NK-92 (cell line): ENCODE measurements at regions not wholly inside any gene's neighbourhood (a gene's known extent, or its start where the extent isn't known, plus 50 kb on each side); places are given as distances from the start of the nearest gene placed in this dataset.

Experiments
- DNase-seq: peaks from one replicate; lab custom pipeline; 2025; ENCODE audit not compliant: unreplicated experiment; lab: John Stamatoyannopoulos, UW

DNA sequence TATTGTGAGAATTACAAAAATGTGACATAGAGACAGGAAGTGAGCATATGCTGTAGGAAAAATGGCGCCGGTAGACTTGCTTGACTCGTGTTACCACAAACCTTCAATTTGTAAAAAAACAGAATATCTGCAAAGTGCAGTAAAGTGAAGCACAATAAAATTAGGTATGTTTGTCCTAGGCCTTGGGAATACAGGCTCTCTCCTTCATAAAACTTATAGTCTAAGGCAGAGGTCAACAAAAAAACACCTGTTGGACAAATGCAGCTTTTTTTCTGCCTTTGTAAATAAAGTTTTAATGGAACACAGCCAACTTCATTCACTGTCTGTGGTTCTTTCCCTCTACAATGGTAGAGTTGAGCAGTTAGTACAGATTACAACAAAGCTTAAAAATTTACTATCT is 216.8 kb upstream of the SATB1 start:
- DNase-seq: no peak

DNA sequence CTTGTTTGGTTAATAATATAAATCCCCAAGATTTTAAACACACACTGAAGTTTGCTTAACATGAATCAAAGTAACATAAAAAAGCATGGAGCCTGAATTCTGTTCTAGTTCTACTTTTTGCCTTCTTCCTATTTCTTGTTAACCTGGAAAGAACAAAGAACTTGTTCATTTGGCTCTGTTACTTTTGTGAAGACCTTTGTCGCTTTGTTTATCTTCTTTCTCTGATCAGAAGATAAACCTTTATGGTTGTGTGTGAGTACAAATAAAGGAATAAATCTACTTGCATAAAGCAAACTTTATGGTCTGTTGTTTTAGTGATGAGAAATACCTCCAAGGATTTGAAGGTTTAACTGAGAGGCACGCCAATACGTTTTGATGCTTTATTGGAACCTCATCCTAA is 210.1 kb upstream of the SATB1 start:
- no peak for DNase-seq

DNA sequence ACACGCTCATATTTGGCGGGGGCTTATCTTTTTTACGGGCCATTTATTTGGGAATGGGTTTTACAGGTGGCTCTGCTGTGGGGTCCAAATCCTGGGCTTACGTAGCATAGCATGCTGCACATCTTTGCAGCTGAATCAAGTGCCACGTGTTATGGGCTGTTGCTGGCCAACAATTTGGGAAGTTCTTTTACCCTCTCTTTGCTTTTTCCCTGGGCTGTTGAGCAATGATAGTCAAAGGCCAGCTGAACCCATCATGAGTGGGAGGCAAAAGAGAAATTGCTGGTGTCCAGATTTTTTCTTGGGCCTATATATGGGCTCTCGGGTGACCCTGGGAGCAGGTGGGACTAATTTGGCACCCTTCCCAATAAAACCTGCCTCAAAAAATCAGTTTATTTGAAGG is 209.3 kb upstream of the SATB1 start:
- no peak for DNase-seq

DNA sequence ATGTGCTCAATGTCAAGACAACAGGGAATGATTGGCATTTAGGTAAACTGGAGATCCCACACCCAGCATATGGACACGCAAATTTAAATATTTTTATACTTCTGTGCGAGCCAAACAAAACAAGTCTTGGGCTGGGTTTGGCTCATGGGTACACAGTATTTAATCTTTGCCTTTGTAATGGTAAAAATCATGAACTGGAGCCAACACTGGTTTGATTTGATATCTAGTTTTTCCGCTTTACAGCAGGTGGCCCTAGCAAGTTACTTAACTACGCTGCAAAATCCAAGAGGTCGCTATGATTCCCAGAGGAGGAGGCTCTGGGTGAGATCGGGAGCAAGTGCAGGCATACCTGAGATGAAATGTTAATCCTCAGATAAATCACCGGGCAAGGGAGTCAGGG is 207.9 kb upstream of the SATB1 start:
- no peak for DNase-seq

DNA sequence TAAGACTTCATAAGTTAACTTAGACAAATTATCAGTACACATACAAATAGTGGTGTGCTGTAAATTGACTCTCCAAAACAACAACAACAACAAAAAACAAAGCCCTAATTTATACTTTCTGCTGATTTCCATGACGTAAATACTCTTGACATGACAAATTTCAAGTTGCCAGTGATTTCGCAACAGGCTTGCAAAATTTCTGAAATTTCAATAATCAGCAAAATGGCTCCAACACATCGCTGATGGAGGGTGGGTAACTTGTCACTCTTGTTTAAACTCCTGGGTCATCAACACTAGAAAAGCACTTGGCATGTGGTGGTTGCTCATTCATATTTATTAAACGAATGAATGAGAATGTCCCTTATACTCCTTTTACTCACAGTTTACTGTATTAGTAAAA is 205.2 kb upstream of the SATB1 start:
- DNase-seq: no peak

DNA sequence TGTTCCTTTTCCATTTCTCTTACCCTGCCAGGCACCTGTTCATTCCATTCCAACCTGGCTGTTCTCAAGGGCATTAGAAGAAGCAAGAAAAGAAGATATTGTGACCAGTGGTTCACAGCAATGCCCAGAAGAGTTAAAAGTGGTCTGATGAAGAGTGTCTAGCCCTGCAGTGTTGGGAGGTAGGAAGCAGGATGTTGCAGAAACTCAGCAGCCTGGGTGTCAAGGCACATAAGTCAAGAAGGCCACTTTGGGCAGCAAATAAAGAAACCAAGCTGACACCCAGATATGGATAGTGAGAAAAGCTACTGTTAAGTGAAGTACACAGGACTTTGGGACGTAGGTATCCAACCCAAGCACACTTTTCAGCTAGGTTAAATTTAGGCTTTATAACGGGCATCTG is 199.9 kb upstream of the SATB1 start:
- DNase-seq: no peak

DNA sequence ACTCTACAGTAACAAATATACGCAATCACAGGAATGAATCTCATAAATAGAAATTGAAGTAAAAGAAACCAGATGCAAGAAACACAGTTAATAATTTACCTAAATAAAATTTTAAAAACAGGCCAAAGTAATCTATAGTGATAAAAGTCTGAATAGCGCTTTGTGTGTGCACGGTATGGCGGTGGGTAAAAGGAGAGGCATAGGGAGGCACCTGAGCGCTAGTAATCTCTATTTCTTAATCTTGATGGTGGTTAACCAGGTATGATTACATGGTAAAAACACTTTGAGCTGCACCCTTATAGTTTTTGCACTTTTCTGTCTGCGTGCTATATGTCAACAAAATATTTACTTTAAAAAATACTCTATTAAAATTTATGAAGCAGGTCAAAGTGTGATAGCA is 198.1 kb upstream of the SATB1 start:
- DNase-seq: no peak

DNA sequence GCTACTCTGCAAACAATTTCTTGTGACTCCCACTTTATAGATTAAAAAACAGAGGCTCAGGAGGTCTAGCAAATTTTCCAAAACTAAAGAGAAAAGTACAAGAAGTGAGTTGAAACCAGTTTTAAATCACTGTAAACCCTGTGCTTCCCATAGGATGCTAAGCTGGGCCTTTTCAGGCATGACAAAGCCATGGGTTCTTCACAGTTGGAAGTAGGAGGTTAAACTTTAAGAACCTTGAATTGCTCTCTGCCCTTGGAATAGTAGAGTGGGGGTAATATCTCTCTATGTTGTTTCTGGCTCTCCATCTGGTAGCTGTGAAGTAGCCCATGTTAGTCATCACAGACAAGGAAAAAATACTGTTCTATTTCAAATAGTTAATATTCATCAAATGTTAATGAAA is 193.6 kb upstream of the SATB1 start:
- DNase-seq: no peak

DNA sequence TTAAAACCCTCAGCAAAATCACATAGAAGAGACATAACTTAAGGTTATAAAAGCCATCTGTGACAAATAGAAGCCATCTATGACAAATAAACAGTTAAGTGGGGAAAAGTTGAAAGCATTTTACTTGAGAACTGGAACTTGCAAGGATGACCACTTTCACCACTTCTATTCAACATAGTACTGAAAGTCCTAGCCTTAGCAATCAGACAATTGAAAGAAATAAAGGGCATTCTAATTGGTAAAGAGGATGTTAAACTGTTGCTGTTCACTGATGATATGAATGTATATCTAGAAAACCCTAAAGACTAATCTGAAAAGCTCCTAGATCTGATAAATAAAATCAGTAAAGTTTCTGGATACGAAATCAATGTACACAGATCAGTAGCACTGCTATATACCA is 186.9 kb upstream of the SATB1 start:
- no peak for DNase-seq

DNA sequence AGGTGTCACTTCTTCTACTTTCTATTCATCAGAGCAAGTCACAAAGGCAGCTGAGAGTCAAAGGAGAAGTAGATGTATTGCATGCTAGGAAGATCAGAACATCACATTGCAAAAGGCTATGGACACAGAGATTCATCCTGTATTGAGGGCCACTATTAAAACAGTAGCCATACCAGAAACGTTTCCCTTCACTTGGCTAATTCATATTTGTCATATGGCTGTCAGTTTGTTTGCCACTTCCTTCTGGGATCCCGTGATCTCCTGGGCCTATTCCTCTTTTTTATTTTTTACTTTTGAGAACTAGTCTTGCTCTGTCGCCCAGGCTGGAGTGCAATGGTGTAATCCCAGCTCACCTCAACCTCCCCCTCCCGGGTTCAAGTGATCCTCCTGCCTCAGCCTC is 184.0 kb upstream of the SATB1 start:
- DNase-seq: no peak

DNA sequence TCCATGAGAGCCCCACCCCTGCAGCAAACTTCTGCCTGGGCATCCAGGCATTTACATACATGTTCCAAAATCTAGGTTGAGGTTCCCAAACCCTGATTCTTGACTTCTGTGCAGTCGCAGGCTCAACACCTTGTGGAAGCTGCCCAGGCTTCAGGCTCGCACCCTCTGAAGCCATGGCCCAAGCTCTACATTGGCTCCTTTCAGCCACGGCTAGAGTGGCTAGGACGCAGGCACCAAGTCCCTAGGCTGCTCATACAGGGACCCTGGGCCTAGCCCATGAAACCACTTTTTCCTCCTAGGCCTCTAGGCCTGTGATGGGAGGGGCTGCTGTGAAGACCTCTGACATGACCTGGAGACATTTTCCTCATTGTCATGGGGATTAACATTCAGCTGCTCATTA is 172.8 kb upstream of the SATB1 start:
- DNase-seq: no peak

DNA sequence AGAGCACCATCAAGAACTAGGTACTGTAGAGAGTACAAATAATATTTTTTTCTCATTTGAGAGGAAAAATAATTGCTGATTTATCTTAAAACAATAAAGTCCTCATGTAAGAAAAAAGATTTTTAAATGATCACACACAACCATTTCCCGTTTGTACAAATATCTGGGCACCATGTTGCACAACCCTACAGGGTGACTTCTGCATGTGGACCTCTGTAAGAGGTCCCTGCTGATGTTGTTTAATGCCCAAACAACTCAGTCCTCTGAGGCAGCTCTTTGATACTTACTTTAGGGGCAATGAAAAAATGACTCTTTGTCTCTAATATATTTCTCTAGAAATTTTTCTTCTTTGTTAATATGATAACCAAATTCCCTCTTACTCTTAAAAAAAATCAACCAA is 168.1 kb upstream of the SATB1 start:
- no peak for DNase-seq

DNA sequence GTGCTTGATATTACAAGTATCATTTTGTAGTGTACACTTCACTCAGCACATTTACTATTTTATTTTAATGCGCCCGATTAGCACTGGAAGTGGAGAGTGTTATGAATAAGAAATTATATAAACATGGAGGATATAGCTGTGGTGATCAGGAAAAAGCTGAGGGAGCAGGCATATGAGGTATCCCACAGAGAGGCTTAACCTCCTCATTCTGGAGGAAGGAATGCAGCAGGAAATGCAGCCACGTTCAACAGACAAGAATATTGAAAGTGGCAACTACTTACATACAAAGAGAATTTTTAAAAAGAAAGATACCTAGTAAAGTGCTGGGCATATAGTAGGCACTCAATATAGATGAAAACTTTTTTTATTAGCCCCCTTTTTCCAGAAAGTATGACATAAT is 166.0 kb upstream of the SATB1 start:
- DNase-seq: no peak

DNA sequence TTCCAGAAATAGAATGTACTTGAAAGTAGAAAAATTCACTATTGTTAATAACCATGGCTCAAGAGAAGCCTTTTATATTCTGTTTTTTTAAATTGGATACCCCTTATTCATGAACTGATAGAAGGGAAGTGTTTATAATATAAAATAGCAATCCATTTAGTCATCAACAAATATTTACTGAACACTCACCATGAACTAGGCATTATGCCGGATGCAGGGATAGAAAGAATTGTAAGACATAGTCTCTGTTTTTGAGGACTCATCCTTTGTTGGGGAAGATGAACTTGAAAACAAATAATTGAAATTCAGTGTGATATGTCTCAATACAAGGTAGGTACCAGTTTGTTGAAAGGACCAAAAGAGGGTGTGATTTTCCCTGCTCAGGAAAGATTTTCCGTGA is 160.9 kb upstream of the SATB1 start:
- no peak for DNase-seq

DNA sequence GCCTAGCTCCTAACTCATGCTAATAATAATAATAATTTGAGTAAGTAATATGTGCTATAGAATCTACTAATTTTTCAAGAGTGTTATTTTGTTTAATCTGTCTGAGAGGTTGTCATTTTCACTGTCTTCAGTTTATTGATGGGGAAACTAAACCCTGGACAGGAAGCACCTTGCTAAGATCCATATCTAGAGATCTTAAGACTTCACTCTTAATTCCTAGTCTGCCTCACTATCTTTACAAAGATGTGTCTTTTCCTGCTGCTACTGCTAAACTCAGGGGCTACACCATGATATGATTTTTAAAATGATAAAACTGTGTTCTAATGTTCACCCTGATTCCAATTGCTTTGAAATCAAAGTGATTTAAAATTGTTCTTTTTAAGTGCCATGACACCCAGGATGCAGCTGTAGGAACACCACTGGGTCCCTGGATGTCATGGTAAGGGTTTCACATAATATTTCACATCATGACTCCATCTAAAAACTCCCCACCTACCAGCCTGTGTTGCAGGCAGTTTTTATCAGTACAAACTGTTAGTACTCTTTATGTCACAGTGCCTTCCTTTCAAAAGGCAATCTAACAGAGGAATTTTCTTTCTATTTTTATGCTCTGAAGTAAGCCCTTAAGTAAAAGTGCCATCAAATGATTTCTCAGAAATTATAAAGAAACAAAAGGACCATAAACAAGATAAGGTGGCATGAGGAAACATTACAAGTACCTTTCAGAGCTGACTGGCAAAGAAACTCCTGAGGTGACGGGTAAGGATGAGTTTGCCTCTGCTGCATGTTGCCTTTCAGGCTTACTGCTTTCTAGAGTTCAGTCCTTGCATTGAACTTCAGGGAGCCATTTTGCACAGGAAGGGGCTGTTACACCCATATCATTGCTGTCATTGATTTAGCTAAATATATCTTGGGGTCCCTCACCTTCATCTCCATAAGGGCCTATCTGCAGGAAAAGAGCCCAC is 160.1 kb upstream of the SATB1 start:
- no peak for DNase-seq

DNA sequence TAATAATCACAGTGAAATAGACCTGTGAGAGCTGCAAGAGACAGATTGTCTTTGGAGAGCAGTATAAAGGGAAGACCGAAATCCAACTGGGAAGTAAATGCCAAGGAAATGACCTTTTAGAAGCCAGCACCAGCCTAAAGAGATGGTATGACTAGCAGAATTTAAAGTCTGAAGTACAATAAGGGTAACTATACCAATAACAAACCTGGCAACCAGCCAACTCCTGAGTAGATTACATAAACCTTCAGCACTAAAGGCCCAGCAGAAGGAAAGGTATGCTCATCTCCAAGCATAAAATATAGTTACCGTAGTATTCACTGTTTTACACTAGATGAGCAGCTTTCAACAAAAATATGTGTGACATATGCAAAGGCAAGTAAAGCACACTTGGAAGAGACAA is 155.1 kb upstream of the SATB1 start:
- DNase-seq: no peak

DNA sequence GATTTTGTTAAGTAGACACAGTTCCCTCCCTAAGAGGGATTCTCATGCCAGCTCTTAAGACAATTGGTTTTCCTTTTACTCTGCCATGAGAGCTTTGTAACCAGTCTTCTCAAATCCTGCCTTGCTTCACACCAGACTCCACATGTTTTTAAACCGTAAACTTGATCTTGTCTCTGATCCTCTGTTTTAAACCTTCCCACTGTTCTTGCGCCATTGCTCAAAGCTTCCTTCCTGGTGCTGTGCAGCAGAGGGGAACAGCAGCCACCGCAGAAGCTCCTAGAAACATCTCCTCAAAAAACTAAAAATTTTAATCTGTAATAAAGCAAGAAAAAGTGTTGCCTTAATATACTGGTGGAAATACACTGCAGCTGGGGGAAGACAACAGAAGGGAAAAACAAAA is 154.5 kb upstream of the SATB1 start:
- no peak for DNase-seq

DNA sequence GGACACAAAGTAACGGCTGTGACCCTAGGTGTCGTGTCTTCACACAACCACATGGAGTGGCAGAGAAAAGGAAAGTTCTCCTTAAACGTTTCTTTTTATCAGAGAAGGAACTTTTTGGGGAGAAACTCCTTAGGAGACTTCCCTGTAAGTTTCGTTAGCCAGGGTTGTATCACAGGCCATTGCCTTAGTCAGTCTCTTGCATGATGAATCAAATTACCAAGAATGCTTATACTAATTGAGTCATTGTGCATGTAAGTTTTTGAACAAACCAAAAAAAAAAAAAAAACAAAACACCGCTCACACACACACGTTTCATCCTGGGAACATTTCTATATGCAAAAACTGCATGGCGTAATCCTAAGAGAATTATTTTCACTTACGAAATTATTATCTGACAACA is 150.4 kb upstream of the SATB1 start:
- no peak for DNase-seq

DNA sequence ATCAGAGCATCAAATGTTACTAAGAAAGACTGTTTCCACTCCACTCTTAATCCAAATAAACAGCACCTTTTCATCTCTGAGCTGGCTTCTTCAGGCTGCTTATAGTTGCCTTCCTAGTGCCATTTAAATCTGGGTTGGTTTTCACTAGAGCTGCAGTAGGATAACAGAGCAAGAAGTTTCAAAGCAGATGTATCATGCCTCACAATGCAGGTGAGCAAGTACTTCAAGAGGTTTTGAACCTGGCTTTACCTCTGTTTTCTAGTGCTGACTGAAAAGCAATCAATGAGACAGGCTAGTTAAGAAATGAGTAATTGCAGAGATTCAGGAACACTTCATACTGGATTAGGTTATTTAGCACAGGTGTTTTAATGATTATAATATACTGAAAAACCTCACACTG is 147.7 kb upstream of the SATB1 start:
- no peak for DNase-seq

DNA sequence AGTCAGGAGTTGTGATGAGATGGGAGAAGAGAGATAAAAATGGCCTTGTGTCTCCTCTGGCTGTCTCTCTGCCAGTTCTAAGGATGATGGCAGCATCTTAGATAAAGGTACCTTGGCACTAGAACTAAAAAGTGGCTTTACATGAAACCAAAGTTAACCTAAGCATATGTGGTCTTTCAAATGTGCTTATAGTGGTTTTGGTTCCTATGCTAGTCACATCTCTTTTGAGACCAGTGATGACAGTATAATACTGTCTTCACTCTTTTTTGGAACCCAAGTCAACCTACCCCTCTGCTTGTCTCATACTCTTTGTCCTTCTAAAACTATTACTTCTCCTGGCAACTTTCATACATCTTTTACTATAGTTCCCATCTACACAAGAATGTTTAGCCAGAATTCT is 142.2 kb upstream of the SATB1 start:
- no peak for DNase-seq

DNA sequence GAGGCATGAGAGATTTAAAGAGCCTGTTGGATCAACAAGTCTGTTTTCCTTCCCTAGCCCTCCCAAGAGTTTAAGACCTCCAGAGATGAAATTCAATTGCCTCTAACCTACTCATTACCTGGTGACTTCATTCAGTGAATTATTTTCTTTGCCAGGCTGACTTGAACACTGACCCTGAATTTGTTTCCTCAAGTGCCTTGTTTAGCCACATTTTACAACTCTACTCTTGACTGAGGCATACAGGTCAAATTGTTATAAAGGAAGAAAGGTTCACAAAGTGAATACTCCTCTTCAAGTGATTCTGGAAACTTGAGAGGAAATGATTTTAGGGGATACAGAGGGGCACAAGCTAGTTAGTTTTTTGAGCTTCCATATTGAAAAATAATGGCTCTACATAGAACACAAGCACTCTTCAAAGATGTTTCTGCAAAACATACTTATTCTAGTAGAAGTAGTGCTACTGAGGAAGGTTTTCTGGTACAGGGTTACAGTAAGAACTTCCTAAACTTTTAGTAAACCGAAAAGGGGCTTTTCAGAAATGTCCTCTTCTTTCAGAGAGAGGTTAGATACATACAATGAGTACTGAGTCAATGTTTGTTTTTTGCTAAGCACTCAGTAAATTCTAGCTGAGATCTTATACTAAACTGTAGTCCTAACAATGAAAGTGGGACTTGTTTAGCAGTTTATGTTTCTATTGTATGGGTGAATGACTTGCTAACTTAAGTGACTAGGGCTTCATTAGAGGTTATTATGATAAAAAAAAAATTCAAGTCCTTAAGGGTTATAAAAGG is 137.4 kb upstream of the SATB1 start:
- DNase-seq: no peak

DNA sequence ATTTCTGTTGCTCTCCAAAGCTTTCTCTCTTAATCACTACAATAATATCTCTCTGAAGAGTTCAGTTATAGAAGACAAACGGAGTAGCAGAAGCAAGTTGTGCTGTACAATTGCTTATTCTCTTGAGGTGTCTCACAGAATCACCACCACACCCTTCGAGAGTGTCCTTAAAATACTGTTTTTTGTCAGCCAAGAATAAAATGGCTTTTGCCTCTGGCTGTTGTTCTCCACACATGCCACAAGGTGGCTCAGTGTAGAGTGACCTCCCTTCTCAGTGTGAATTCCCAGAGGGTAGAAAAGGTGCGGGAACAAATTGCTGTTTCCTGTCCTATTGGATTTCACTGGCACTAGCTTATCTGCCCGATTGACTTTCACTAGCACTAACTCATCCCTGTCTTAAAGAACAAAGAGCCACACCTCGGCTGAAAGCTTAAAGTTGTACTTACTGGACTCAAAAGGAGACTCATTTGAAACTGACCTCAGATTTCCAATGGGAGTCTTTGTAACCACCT is 134.2 kb upstream of the SATB1 start:
- DNase-seq: peak; percentile 2
